ENCODE measurements at regions not wholly inside any gene's neighbourhood (a gene's known extent, or its start where the extent isn't known, plus 50 kb on each side); places are given as distances from the start of the nearest gene placed in this dataset.
A peak's percentile ranks its signal among the peaks of the same experiment; 100 is the strongest.

DNA sequence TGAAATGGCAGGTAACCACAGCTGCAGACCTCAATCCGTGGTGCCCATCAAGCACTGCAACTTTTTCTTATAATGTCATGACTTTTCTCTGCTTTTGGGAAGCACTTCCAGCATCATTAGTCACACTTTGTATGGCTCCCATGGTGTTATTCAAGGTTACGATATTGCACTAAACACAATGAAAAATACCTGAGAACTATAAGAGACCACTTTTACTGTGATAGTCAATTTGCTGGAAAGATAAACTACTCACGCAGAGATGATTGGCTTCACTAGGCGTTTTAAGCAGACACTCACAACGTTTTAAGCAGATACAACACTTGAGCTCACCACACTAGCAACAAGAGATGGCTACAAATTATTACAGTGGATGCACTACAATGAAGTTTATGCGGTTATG, 103.2 kb upstream of the CHRM3 start:
- no peak for ATAC-seq
- no peak for TF ChIP-seq ESRRG (CRISPR knock-in tag; IDR thresholded peaks at IDR 0.05)
- TF ChIP-seq TOX (CRISPR knock-in tag; IDR thresholded peaks at IDR 0.05; ENCODE audit: borderline replicate concordance): no peak
- TF ChIP-seq OSR1 (CRISPR knock-in tag; IDR thresholded peaks at IDR 0.05): no peak
- TF ChIP-seq ZFP30 (CRISPR knock-in tag; IDR thresholded peaks at IDR 0.05): no peak
- TF ChIP-seq ZNF70 (CRISPR knock-in tag; IDR thresholded peaks at IDR 0.05): no peak
- no peak for TF ChIP-seq RARB (CRISPR knock-in tag; IDR thresholded peaks at IDR 0.05)
- no peak for TF ChIP-seq ZFP3 (CRISPR knock-in tag; IDR thresholded peaks at IDR 0.05)
- TF ChIP-seq, protein P1, sequence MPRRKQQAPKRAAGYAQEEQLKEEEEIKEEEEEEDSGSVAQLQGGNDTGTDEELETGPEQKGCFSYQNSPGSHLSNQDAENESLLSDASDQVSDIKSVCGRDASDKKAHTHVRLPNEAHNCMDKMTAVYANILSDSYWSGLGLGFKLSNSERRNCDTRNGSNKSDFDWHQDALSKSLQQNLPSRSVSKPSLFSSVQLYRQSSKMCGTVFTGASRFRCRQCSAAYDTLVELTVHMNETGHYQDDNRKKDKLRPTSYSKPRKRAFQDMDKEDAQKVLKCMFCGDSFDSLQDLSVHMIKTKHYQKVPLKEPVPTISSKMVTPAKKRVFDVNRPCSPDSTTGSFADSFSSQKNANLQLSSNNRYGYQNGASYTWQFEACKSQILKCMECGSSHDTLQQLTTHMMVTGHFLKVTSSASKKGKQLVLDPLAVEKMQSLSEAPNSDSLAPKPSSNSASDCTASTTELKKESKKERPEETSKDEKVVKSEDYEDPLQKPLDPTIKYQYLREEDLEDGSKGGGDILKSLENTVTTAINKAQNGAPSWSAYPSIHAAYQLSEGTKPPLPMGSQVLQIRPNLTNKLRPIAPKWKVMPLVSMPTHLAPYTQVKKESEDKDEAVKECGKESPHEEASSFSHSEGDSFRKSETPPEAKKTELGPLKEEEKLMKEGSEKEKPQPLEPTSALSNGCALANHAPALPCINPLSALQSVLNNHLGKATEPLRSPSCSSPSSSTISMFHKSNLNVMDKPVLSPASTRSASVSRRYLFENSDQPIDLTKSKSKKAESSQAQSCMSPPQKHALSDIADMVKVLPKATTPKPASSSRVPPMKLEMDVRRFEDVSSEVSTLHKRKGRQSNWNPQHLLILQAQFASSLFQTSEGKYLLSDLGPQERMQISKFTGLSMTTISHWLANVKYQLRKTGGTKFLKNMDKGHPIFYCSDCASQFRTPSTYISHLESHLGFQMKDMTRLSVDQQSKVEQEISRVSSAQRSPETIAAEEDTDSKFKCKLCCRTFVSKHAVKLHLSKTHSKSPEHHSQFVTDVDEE (CRISPR knock-in tag; IDR thresholded peaks at IDR 0.05): no peak
- TF ChIP-seq TCF4 (CRISPR knock-in tag; IDR thresholded peaks at IDR 0.05; ENCODE audit: borderline replicate concordance): no peak
- TF ChIP-seq BACH2 (CRISPR knock-in tag; IDR thresholded peaks at IDR 0.05; ENCODE audit: borderline replicate concordance): no peak
- no peak for TF ChIP-seq ZC3H10 (CRISPR knock-in tag; IDR thresholded peaks at IDR 0.05)
- TF ChIP-seq, protein P2, sequence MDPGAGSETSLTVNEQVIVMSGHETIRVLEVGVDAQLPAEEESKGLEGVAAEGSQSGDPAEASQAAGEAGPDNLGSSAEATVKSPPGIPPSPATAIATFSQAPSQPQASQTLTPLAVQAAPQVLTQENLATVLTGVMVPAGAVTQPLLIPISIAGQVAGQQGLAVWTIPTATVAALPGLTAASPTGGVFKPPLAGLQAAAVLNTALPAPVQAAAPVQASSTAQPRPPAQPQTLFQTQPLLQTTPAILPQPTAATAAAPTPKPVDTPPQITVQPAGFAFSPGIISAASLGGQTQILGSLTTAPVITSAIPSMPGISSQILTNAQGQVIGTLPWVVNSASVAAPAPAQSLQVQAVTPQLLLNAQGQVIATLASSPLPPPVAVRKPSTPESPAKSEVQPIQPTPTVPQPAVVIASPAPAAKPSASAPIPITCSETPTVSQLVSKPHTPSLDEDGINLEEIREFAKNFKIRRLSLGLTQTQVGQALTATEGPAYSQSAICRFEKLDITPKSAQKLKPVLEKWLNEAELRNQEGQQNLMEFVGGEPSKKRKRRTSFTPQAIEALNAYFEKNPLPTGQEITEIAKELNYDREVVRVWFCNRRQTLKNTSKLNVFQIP (CRISPR knock-in tag; IDR thresholded peaks at IDR 0.05; ENCODE audit: borderline replicate concordance, low read depth): no peak

DNA sequence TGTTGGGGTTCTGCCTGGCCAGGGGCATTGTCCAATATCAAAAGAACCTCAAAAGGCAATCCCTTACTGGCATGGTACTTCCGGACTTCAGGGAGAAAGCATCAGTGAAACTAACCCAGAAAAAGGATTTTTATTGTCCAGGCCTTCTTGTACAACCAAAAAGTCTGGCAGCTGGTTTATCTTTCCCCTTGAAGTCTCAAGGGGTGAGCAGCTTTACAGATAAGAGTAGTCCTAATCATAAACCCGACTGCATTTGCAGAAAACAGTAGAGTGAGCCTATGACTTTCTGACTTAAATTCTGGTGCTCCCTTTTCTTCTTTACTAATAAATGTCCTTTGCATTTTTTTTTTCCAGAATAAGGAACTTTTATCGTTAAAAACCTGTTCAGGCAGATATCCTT, 104.0 kb upstream of the CHRM3 start:
- no peak for TF ChIP-seq ZFP3 (CRISPR knock-in tag; IDR thresholded peaks at IDR 0.05)
- TF ChIP-seq GLIS3 (CRISPR knock-in tag; IDR thresholded peaks at IDR 0.05): no peak
- no peak for TF ChIP-seq ZNF8 (CRISPR knock-in tag; IDR thresholded peaks at IDR 0.05)
- no peak for ATAC-seq

DNA sequence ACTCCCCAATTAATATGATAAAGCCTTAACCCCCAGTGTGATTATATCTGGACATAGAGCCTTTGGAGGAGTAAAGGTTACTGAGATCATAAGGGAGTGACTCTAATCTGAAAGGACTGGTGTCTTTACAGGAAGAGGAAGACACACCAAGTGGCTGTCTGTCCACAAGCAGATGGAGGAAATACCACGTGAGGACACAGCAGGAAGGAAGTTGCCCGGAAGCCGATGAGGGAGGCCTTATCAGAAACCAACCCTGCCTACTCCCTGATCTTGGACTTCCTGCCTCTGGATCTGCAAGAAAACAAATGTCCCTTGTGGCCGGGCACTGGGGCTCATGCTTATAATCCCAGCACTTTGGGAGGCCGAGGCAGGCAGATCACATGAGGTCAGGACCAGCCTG, 110.3 kb upstream of the CHRM3 start:
- no peak for ATAC-seq
- TF ChIP-seq GLIS3 (CRISPR knock-in tag; IDR thresholded peaks at IDR 0.05): no peak
- TF ChIP-seq ISL1 (CRISPR knock-in tag; IDR thresholded peaks at IDR 0.05): no peak

DNA sequence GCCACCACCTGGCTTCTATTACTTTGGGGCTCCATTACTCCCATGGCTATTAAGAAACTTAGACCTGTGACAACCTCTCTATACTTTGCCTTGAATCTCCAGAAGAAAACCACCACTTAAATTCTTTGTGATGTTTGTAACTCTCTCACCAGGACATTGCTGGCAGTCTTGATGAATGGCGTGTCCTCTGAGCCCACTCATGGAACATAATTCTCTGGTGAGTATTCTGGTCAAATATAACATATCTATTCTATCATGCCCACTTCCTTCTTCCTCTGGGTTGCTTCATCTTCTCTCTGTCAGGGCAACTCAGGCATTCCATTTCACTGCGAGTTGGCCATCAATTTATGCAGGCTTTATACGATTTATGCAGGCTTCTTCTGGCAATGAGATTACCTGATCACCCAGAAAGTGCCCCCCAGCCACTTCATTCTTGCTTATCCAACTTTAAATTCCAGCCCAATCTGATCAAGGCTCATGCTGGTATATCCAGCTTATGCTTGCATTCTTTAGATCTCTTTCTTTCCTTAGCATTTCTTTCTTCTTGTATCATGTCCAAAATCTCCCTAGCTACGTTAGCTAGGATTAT, 112.0 kb upstream of the CHRM3 start:
- TF ChIP-seq ZFP30 (CRISPR knock-in tag; IDR thresholded peaks at IDR 0.05): no peak
- TF ChIP-seq PPARA (CRISPR knock-in tag; IDR thresholded peaks at IDR 0.05; ENCODE audit: borderline replicate concordance): no peak
- TF ChIP-seq, protein P1 (CRISPR knock-in tag; IDR thresholded peaks at IDR 0.05): no peak
- TF ChIP-seq, protein P3, sequence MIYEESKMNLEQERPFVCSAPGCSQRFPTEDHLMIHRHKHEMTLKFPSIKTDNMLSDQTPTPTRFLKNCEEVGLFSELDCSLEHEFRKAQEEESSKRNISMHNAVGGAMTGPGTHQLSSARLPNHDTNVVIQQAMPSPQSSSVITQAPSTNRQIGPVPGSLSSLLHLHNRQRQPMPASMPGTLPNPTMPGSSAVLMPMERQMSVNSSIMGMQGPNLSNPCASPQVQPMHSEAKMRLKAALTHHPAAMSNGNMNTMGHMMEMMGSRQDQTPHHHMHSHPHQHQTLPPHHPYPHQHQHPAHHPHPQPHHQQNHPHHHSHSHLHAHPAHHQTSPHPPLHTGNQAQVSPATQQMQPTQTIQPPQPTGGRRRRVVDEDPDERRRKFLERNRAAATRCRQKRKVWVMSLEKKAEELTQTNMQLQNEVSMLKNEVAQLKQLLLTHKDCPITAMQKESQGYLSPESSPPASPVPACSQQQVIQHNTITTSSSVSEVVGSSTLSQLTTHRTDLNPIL (CRISPR knock-in tag; IDR thresholded peaks at IDR 0.05; ENCODE audit: low read depth): no peak
- no peak for TF ChIP-seq TOX (CRISPR knock-in tag; IDR thresholded peaks at IDR 0.05; ENCODE audit: borderline replicate concordance)
- TF ChIP-seq, protein P4, sequence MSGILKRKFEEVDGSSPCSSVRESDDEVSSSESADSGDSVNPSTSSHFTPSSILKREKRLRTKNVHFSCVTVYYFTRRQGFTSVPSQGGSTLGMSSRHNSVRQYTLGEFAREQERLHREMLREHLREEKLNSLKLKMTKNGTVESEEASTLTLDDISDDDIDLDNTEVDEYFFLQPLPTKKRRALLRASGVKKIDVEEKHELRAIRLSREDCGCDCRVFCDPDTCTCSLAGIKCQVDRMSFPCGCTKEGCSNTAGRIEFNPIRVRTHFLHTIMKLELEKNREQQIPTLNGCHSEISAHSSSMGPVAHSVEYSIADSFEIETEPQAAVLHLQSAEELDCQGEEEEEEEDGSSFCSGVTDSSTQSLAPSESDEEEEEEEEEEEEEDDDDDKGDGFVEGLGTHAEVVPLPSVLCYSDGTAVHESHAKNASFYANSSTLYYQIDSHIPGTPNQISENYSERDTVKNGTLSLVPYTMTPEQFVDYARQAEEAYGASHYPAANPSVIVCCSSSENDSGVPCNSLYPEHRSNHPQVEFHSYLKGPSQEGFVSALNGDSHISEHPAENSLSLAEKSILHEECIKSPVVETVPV (CRISPR knock-in tag; IDR thresholded peaks at IDR 0.05): no peak
- no peak for TF ChIP-seq ISL1 (CRISPR knock-in tag; IDR thresholded peaks at IDR 0.05)
- no peak for TF ChIP-seq ZFP3 (CRISPR knock-in tag; IDR thresholded peaks at IDR 0.05)
- TF ChIP-seq, protein P2 (CRISPR knock-in tag; IDR thresholded peaks at IDR 0.05; ENCODE audit: borderline replicate concordance, low read depth): no peak
- no peak for TF ChIP-seq ARNTL (CRISPR knock-in tag; IDR thresholded peaks at IDR 0.05; ENCODE audit: borderline replicate concordance, low read depth)
- no peak for TF ChIP-seq RARB (CRISPR knock-in tag; IDR thresholded peaks at IDR 0.05)
- TF ChIP-seq ZNF565 (CRISPR knock-in tag; conservative IDR thresholded peaks at IDR 0.05; ENCODE audit: low read depth): no peak
- TF ChIP-seq BACH2 (CRISPR knock-in tag; IDR thresholded peaks at IDR 0.05; ENCODE audit: borderline replicate concordance): no peak
- TF ChIP-seq ZNF8 (CRISPR knock-in tag; IDR thresholded peaks at IDR 0.05): no peak
- no peak for TF ChIP-seq OSR1 (CRISPR knock-in tag; IDR thresholded peaks at IDR 0.05)
- peak; percentile 84 for ATAC-seq

Measured in SK-N-SH treated with all-trans-retinoic acid at 6 μM for 48 hours (cell line).